ENCODE measurements at regions not wholly inside any gene's neighbourhood (a gene's known extent, or its start where the extent isn't known, plus 50 kb on each side); places are given as distances from the start of the nearest gene placed in this dataset.

GRCh38 chr12:65754290-65754689 lies 70.0 kb upstream of the HMGA2 start:
- 83 to 97% (median 85%) methylated on average over 2 of the region's 2 CpGs for WGBS, 3 donors
- intact Hi-C loops (cut with DNase I), result no loop called here

GRCh38 chr12:65754744-65755595 lies 69.3 kb upstream of the HMGA2 start:
- Histone ChIP-seq H3K4me1 (ENCODE audit: insufficient read depth) (no peaks in the 10 kb centered on the region), H3K36me3 (no peaks in the 10 kb centered on the region), H3K9me3 (no peaks in the 10 kb centered on the region), H3K27me3 (no peaks in the 10 kb centered on the region), H3K27ac (no peak overlapping the region), H3K4me3 (no peak overlapping the region)
- no peak for DNase-seq
- intact Hi-C loops (cut with DNase I), result no loop called here
- TF ChIP-seq EP300 (IDR thresholded peaks at IDR 0.05) (no peak), POLR2A (IDR thresholded peaks at IDR 0.05) (no peak), CTCF (IDR thresholded peaks at IDR 0.05) (no peak)
- WGBS, 3 donors, result 28 to 32% (median 31%) methylated on average over 8 of the region's 8 CpGs

More at GRCh38 chr12:65754290-65754689, 70.0 kb upstream of the HMGA2 start:
- DNase-seq, result no peak
- H3K36me3 ChIP-seq, result no peaks in the 10 kb centered on the region
- no peak overlapping the region for H3K4me3 ChIP-seq
- TF ChIP-seq CTCF (IDR thresholded peaks at IDR 0.05) (no peak), EP300 (IDR thresholded peaks at IDR 0.05) (no peak), POLR2A (IDR thresholded peaks at IDR 0.05) (no peak)
- no peaks in the 10 kb centered on the region for H3K9me3 ChIP-seq
- H3K27me3 ChIP-seq, result no peaks in the 10 kb centered on the region
- H3K27ac ChIP-seq, result no peak overlapping the region
- no peaks in the 10 kb centered on the region for H3K4me1 ChIP-seq (ENCODE audit: insufficient read depth)

- H3K4me3 ChIP-seq, result no peak overlapping the region
- no peaks in the 10 kb centered on the region for H3K9me3 ChIP-seq
- no peaks in the 10 kb centered on the region for H3K4me1 ChIP-seq (ENCODE audit: insufficient read depth)
- no peak for TF ChIP-seq EP300 (IDR thresholded peaks at IDR 0.05)
- no peak for TF ChIP-seq CTCF (IDR thresholded peaks at IDR 0.05)
- TF ChIP-seq POLR2A (IDR thresholded peaks at IDR 0.05), result no peak
- intact Hi-C loops (cut with DNase I), result no loop called here
- DNase-seq, result no peak
- H3K27me3 ChIP-seq, result no peaks in the 10 kb centered on the region
- H3K27ac ChIP-seq, result no peak overlapping the region
- H3K36me3 ChIP-seq, result no peaks in the 10 kb centered on the region
- 43 to 62% (median 61%) methylated on average over 4 of the region's 4 CpGs for WGBS, 3 donors
Measured at GRCh38 chr12:65755596-65755978, 68.7 kb upstream of the HMGA2 start.

GRCh38 chr12:65756267-65756666 lies 68.0 kb upstream of the HMGA2 start:
- Histone ChIP-seq H3K4me1 (ENCODE audit: insufficient read depth) (no peaks in the 10 kb centered on the region), H3K27ac (no peak overlapping the region), H3K27me3 (no peaks in the 10 kb centered on the region), H3K9me3 (no peaks in the 10 kb centered on the region), H3K4me3 (no peak overlapping the region), H3K36me3 (no peaks in the 10 kb centered on the region)
- DNase-seq, result no peak
- TF ChIP-seq POLR2A (IDR thresholded peaks at IDR 0.05) (no peak), CTCF (IDR thresholded peaks at IDR 0.05) (no peak), EP300 (IDR thresholded peaks at IDR 0.05) (no peak)
- 86 to 91% (median 86%) methylated on average over 5 of the region's 5 CpGs for WGBS, 3 donors
- intact Hi-C loops (cut with DNase I), result no loop called here
